Vagina (tissue), 2 donors: ENCODE measurements at regions not wholly inside any gene's neighbourhood (a gene's known extent, or its start where the extent isn't known, plus 50 kb on each side); places are given as distances from the start of the nearest gene placed in this dataset.

ENCODE experiments used
- POLR2A ChIP-seq, 2 donors: fragments of 450-650 bp; IDR thresholded peaks; one replicate each; pipeline ENCODE4 v1.6.1; 2017; ENCODE audit warnings: antibody characterized with exemption in 2 of 2, mild to moderate bottlenecking in 2 of 2, moderate library complexity in 2 of 2
- TF ChIP-seq, protein P1 (sequence below), 3 experiments: fragments of 450-650 bp in 2 of 3; fragments of 200-600 bp in 1 of 3; sonication (generic) in 1 of 3; IDR thresholded peaks; one replicate each; pipeline ENCODE4 v1.5.1; 2017 to 2019; ENCODE audit warnings: antibody characterized with exemption in 3 of 3, mild to moderate bottlenecking in 2 of 3, moderate library complexity in 2 of 3

DNA sequence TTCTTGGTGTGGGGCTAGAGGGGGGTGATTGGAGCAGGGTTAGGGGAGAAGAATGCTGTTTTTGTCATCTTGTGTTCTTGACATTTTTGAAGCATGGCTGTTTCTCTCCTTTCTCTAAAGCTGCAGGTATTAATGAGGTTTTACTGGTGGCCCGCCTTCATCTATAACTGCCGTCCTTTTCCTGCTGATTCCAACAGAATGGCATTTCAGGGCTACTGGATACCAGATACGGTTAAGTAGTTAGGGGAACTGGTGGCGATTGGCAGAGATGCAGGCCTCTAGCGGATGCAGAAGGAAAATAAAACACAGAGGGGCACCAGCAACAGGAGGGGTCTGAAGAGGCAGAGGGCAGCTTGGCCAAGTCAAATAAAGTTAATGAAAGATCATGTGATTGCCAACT lies 89.7 kb upstream of the EEF1E1 start:
- no peak for TF ChIP-seq POLR2A (IDR thresholded peaks at IDR 0.05)
- TF ChIP-seq, protein P1, sequence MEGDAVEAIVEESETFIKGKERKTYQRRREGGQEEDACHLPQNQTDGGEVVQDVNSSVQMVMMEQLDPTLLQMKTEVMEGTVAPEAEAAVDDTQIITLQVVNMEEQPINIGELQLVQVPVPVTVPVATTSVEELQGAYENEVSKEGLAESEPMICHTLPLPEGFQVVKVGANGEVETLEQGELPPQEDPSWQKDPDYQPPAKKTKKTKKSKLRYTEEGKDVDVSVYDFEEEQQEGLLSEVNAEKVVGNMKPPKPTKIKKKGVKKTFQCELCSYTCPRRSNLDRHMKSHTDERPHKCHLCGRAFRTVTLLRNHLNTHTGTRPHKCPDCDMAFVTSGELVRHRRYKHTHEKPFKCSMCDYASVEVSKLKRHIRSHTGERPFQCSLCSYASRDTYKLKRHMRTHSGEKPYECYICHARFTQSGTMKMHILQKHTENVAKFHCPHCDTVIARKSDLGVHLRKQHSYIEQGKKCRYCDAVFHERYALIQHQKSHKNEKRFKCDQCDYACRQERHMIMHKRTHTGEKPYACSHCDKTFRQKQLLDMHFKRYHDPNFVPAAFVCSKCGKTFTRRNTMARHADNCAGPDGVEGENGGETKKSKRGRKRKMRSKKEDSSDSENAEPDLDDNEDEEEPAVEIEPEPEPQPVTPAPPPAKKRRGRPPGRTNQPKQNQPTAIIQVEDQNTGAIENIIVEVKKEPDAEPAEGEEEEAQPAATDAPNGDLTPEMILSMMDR (IDR thresholded peaks at IDR 0.05), result no peak
